Skeletal muscle satellite cell (primary cell): ENCODE measurements at regions not wholly inside any gene's neighbourhood (a gene's known extent, or its start where the extent isn't known, plus 50 kb on each side); places are given as distances from the start of the nearest gene placed in this dataset.

Experiments
- H3K27me3 ChIP-seq: 2 replicates; pipeline ENCODE4 v1.7.0; 2013; ENCODE audit warnings: low read length; ENCODE audit not compliant: control insufficient read depth, insufficient read depth
- H3K36me3 ChIP-seq: 2 replicates; pipeline ENCODE4 v1.7.0; 2013; ENCODE audit warnings: mild to moderate bottlenecking, control low read depth, low read length; ENCODE audit not compliant: insufficient read depth
- H3K4me1 ChIP-seq: 2 replicates; pipeline ENCODE4 v1.7.0; 2013; ENCODE audit warnings: low read length; ENCODE audit not compliant: control insufficient read depth, insufficient read depth
- H3K4me2 ChIP-seq: 2 replicates; pipeline ENCODE4 v1.7.0; 2013; ENCODE audit warnings: mild to moderate bottlenecking, low read length
- H3K4me3 ChIP-seq: 2 replicates; pipeline ENCODE4 v1.7.0; 2013; ENCODE audit warnings: low read length
- H3K9ac ChIP-seq: 2 replicates; pipeline ENCODE4 v1.7.0; 2013; ENCODE audit warnings: mild to moderate bottlenecking, low read depth, low read length, moderate library complexity
- H3K9me3 ChIP-seq: replicated peaks from 2 replicates; pipeline ENCODE4 v1.7.0; 2013; ENCODE audit warnings: mild to moderate bottlenecking, control low read depth, low read length

DNA sequence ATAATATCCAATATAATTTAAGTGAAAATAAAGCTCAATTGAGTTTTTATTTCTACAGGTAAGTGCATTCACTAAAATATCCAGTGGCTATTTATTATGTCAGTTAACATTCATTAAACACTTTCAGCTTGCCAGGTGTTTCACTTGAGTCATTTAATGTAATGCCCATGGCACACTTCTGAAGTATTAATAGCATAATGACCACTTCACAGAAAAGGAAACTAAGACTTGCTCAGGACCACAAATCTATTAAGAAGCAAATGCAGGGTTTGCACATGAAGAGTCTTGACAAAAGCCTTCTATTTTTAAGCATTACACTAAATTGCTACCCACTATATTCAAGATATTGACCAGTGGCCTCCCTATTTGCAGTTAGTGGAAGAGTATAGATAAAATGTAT, 612.7 kb downstream of the KCTD8 start:
- Histone ChIP-seq H3K4me3 (no peak overlapping the region), H3K9me3 (no peaks in the 10 kb centered on the region), H3K9ac (no peak overlapping the region), H3K36me3 (no peaks in the 10 kb centered on the region), H3K27me3 (no peaks in the 10 kb centered on the region), H3K4me1 (no peaks in the 10 kb centered on the region), H3K4me2 (no peak overlapping the region)

DNA sequence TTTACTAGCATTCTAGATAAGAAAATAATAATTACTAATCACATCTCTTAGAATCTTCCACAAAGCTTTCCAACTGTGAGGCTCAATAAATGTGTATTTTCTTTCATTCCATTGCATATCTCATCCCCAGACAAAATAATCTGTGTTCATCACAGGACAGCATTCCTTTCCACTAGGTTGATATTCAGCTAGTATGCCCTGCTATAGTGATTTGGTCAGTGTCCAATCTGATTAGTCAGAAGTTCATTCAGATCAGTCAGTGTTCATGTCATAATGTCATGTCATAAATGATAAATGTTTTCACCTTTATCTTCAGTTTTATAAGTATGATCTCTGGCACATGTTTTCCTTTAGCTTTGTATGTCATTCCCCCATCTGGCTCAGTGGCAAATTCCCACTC, 611.4 kb downstream of the KCTD8 start:
- Histone ChIP-seq H3K4me2 (no peak overlapping the region), H3K4me3 (no peak overlapping the region), H3K9ac (no peak overlapping the region), H3K9me3 (no peaks in the 10 kb centered on the region), H3K27me3 (no peaks in the 10 kb centered on the region), H3K36me3 (no peaks in the 10 kb centered on the region), H3K4me1 (no peaks in the 10 kb centered on the region)

DNA sequence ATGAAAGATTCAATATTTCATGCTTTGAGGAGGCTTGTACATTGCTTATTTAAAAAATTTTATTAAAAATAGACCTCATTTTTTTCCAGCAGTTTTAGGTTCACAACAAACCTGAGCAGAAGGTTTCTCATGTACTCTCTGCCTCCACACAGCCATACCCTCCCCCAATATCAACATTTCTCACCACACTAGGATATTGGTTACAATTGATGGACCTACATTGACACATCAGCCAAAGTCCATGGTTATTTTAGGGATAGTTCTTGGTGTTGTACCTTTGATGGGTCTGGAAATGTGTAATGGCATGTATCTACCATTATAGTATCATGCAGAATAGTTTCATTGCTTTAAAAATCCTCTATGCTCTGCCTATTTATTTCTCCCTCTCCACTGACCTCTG, 611.0 kb downstream of the KCTD8 start:
- Histone ChIP-seq H3K4me1 (no peaks in the 10 kb centered on the region), H3K36me3 (no peaks in the 10 kb centered on the region), H3K4me3 (no peak overlapping the region)

DNA sequence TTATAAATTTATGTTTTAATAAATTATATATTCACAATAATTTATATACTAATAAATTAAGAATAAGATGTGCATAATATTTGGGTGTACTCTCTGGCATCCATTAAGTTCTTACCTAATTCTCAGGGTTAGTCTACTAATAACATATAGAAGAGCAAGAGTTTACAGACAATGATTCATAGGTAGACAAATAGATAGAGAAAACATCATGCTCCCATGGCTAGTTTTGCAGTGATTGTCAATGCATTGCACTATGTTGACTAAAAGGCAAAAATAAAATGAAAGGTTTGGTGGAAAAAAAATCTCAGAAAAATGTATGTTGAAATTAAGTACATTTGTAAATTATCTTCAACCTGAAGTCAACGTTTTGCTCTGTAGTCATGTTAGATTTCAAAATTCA, 606.0 kb downstream of the KCTD8 start:
- Histone ChIP-seq H3K4me2 (no peak overlapping the region), H3K27me3 (no peaks in the 10 kb centered on the region), H3K9me3 (no peaks in the 10 kb centered on the region), H3K36me3 (no peaks in the 10 kb centered on the region), H3K9ac (no peak overlapping the region), H3K4me1 (no peaks in the 10 kb centered on the region), H3K4me3 (no peak overlapping the region)

More for the DNA sequence above, 611.0 kb downstream of the KCTD8 start:
- Histone ChIP-seq H3K9ac (no peak overlapping the region), H3K27me3 (no peaks in the 10 kb centered on the region), H3K9me3 (no peaks in the 10 kb centered on the region), H3K4me2 (no peak overlapping the region)

DNA sequence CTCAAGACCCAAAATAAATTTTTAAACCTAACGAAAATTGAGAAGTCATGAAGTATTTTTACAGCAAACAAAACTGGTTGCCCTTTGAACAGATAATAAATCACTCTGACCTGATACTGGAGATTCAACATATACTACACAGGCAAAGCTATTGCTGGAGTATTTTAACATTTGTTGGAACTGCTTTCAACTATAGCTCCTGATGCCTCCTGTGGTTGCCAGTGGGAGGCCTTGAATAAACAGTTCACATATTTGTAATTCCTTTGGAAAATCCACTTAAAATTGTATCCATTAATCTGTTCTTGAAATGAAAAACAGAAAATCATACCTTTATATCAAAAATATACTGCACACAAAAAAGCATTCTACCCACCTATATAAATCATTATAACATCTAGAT, 605.1 kb downstream of the KCTD8 start:
- Histone ChIP-seq H3K9ac (no peak overlapping the region), H3K4me2 (no peak overlapping the region), H3K9me3 (no peaks in the 10 kb centered on the region), H3K27me3 (no peaks in the 10 kb centered on the region), H3K36me3 (no peaks in the 10 kb centered on the region), H3K4me1 (no peaks in the 10 kb centered on the region), H3K4me3 (no peak overlapping the region)

DNA sequence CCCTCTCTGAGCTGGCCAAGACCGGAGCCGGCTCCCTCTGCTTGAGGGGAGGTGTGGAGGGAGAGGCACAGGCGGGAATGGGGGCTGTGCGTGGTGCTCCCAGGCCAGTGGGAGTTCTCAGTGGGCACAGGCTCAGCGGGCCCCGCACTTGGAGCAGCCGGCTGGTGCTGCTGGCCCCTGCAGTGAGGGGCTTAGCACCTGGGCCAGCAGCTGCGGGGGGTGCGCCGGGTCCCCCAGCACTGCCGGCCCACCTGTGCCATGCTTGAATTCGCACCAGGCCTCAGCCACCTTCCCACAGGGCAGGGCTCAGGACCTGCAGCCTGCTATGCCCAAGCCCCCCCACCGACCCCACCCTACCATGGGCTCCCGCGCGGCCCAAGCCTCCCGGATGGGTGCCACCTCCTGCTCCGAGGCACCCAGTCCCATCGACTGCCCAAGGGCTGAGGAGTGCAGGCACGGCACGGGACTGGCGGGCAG, 602.5 kb downstream of the KCTD8 start:
- no peak overlapping the region for H3K9ac ChIP-seq
- H3K9me3 ChIP-seq, result no peaks in the 10 kb centered on the region
- no peak overlapping the region for H3K4me2 ChIP-seq
- no peaks in the 10 kb centered on the region for H3K4me1 ChIP-seq
- no peaks in the 10 kb centered on the region for H3K36me3 ChIP-seq
- no peak overlapping the region for H3K4me3 ChIP-seq
- no peaks in the 10 kb centered on the region for H3K27me3 ChIP-seq

DNA sequence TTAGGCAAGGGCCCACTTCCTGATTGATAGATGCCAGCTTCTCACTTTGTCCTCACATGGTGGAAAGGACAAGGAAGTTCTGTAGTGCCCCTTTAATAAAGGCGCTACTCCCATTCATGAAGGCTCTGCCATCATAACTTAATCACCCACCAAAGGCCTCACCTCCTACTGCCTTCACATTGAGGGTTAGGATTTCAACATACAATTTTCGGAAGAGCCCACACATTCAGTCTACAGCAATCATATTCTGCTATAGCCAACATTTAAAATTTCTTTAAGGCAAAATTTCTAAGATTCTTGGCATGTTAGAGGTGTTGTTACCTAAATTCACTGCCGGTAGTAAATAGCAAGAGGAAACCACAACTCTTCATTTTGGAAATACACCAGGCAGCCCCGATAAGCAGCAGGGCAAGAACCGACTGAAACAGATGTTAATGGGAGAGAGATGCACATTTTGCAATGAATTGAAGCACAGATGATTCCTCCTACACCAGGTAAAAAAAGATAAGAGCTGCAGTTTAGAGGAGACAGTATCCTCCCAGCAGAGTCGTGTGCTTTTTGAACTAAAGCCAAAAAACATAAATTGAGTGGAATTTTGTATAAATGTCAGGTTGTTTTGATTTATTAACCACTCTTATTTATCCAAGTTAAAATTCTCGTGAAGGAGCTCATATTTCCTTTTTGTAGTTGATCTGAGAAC, 594.9 kb downstream of the KCTD8 start:
- no peaks in the 10 kb centered on the region for H3K4me1 ChIP-seq
- no peaks in the 10 kb centered on the region for H3K27me3 ChIP-seq
- no peak overlapping the region for H3K4me3 ChIP-seq
- no peak overlapping the region for H3K9ac ChIP-seq
- no peaks in the 10 kb centered on the region for H3K36me3 ChIP-seq
- no peaks in the 10 kb centered on the region for H3K9me3 ChIP-seq
- H3K4me2 ChIP-seq, result no peak overlapping the region

DNA sequence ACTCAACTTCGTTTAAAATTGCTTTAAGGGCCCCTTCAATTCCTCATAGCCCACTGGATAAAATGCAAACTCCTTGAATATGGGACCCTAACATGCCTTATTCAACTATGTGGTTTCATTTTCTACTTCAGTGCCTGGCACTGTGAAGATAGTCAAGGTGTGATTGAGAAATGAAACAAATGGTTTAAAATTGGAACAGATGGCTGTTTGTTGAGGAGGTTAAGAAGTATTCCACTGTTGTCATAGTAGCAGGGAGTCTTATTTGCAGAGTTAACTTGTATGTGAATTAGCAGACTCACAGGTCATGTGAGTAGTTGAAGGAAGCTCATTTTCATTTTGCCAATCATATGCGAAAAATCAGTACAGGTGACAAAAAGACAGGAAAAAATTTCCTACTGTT, 593.3 kb downstream of the KCTD8 start:
- Histone ChIP-seq H3K4me1 (no peaks in the 10 kb centered on the region), H3K9me3 (no peaks in the 10 kb centered on the region), H3K4me2 (no peak overlapping the region), H3K36me3 (no peaks in the 10 kb centered on the region), H3K9ac (no peak overlapping the region), H3K27me3 (no peaks in the 10 kb centered on the region), H3K4me3 (no peak overlapping the region)

DNA sequence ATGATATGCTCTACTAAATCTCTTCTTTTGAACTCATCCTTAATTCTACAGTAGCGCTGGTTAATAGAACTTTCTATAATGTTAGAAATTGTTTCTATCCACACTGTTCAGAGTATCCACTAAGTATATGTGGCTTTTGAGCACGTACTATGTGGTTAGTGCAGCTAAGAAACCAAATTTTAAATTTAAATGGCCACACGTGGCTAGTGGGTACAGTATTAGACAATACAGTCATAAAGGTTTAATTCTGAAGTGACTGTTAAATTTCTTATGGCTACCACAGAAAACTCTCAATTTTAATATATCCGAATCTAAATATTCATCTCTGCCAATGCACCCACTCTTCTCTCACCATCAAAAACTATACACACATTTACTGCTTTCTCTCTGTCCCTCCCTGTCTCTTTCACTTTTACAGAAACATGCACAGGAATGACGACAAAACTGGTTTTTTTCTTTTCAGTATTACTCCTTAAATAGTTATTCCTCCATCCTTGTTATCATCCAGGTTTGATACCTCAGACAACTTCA, 583.9 kb downstream of the KCTD8 start:
- H3K27me3 ChIP-seq, result no peaks in the 10 kb centered on the region

DNA sequence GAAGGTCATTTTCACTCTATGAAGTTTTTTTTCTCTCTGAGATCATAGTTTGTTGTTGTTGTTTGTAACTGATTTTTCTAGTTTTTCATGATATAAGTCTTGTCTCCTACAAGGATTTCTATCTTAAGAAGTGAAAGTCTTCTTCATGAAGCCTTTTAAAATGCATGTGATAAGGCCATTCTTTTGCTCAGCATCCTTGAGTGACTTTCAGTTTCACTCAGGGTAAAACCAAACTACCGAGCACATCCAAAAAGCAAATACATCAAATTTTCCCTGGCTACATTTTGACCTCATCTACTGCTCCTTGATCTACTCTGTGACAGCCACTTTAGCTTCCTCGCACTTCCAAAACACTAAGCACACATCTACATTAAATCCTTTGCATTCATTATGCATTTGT, 580.7 kb downstream of the KCTD8 start:
- Histone ChIP-seq H3K4me2 (no peak overlapping the region), H3K27me3 (no peaks in the 10 kb centered on the region), H3K4me3 (no peak overlapping the region), H3K4me1 (no peaks in the 10 kb centered on the region), H3K9ac (no peak overlapping the region), H3K9me3 (no peaks in the 10 kb centered on the region), H3K36me3 (no peaks in the 10 kb centered on the region)

More for the DNA sequence above, 583.9 kb downstream of the KCTD8 start:
- Histone ChIP-seq H3K9me3 (no peaks in the 10 kb centered on the region), H3K4me2 (no peak overlapping the region), H3K36me3 (no peaks in the 10 kb centered on the region), H3K4me3 (no peak overlapping the region), H3K9ac (no peak overlapping the region), H3K4me1 (no peaks in the 10 kb centered on the region)

DNA sequence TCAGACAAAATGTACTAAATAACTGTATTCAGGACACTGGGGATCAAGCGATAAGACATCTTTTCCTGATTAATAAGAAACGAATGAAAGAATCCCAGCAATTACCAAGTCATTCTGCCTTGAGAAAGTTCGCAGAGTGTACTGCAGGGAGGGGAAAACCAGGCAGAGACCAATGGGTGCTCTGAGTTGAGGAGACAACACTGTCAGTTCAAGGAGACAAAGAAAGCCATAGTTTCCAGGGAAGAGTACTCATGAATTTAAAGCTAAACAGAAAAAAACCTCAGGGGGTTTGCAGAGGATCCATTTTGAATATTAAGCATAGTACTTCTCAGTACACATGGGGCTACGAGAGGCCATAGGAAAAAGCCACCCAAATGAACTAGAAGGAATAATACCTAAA, 573.0 kb downstream of the KCTD8 start:
- Histone ChIP-seq H3K9ac (no peak overlapping the region), H3K4me1 (no peaks in the 10 kb centered on the region), H3K36me3 (no peaks in the 10 kb centered on the region), H3K27me3 (no peaks in the 10 kb centered on the region), H3K4me2 (no peak overlapping the region), H3K9me3 (no peaks in the 10 kb centered on the region), H3K4me3 (no peak overlapping the region)

DNA sequence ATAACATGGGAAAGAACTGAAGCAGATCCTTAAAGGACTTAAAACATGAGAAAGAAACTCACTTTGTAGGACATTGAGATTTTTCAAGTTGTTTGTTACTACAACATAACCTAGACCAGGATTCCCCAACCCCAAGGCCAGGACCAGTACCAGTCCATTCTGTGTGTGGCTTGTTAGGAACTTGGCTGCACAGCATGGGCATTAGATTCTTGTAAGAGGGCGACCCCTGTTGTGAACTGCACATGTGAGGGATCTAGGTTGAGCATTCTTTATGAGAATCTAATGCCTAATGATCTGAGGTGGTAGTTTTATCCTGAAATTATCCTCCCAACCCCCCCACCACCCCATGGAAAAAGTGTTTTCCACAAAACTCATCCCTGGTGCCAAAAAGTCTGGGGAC, 566.1 kb downstream of the KCTD8 start:
- Histone ChIP-seq H3K36me3 (no peaks in the 10 kb centered on the region), H3K4me3 (no peak overlapping the region), H3K27me3 (no peaks in the 10 kb centered on the region), H3K9me3 (no peaks in the 10 kb centered on the region), H3K4me2 (no peak overlapping the region), H3K4me1 (no peaks in the 10 kb centered on the region), H3K9ac (no peak overlapping the region)
